ENCODE measurements at regions not wholly inside any gene's neighbourhood (a gene's known extent, or its start where the extent isn't known, plus 50 kb on each side); places are given as distances from the start of the nearest gene placed in this dataset.
A peak's percentile ranks its signal among the peaks of the same experiment; 100 is the strongest.

- no peaks in the 10 kb centered on the region for H3K36me3 ChIP-seq (ENCODE audit: insufficient read depth, low read length)
- H3K27ac ChIP-seq (ENCODE audit: low read depth, low read length): no peak overlapping the region
- H3K4me3 ChIP-seq (ENCODE audit: low read depth in 1 of 2, low read length in 2 of 2): no peak overlapping the region
- no peaks in the 10 kb centered on the region for H3K9me3 ChIP-seq (ENCODE audit: low read length)
- no peak overlapping the region for H3K9ac ChIP-seq (ENCODE audit: low read length)
- H3K4me1 ChIP-seq (ENCODE audit: insufficient read depth, low read length): peaks cover 11% of the 10 kb centered on the region
- no peaks in the 10 kb centered on the region for H3K27me3 ChIP-seq (ENCODE audit: control insufficient read depth in 1 of 2, insufficient read depth in 2 of 2, low read length in 2 of 2)
These were observed 302.5 kb downstream of the BMPER start for GRCh38 chr7:34207810-34208209.

- Histone ChIP-seq H3K4me3 (ENCODE audit: low read depth in 1 of 2, low read length in 2 of 2) (no peak overlapping the region), H3K4me1 (ENCODE audit: insufficient read depth, low read length) (peaks cover 11% of the 10 kb centered on the region), H3K36me3 (ENCODE audit: insufficient read depth, low read length) (no peaks in the 10 kb centered on the region), H3K9ac (ENCODE audit: low read length) (no peak overlapping the region), H3K27me3 (ENCODE audit: control insufficient read depth in 1 of 2, insufficient read depth in 2 of 2, low read length in 2 of 2) (no peaks in the 10 kb centered on the region), H3K9me3 (ENCODE audit: low read length) (no peaks in the 10 kb centered on the region), H3K27ac (ENCODE audit: low read depth, low read length) (peak overlapping the region; percentile 17)
These were observed 303.7 kb downstream of the BMPER start for GRCh38 chr7:34208878-34209621.

- peaks cover 11% of the 10 kb centered on the region for H3K4me1 ChIP-seq (ENCODE audit: insufficient read depth, low read length)
- H3K9ac ChIP-seq (ENCODE audit: low read length): no peak overlapping the region
- no peaks in the 10 kb centered on the region for H3K27me3 ChIP-seq (ENCODE audit: control insufficient read depth in 1 of 2, insufficient read depth in 2 of 2, low read length in 2 of 2)
- H3K27ac ChIP-seq (ENCODE audit: low read depth, low read length): no peak overlapping the region
- no peaks in the 10 kb centered on the region for H3K9me3 ChIP-seq (ENCODE audit: low read length)
- H3K36me3 ChIP-seq (ENCODE audit: insufficient read depth, low read length): no peaks in the 10 kb centered on the region
- no peak overlapping the region for H3K4me3 ChIP-seq (ENCODE audit: low read depth in 1 of 2, low read length in 2 of 2)
These were observed 305.7 kb downstream of the BMPER start for GRCh38 chr7:34211018-34211417.

GRCh38 chr7:34217972-34218371 is 312.6 kb downstream of the BMPER start:
- Histone ChIP-seq H3K4me1 (ENCODE audit: insufficient read depth, low read length) (no peaks in the 10 kb centered on the region), H3K9me3 (ENCODE audit: low read length) (no peaks in the 10 kb centered on the region), H3K27ac (ENCODE audit: low read depth, low read length) (no peak overlapping the region), H3K36me3 (ENCODE audit: insufficient read depth, low read length) (no peaks in the 10 kb centered on the region), H3K4me3 (ENCODE audit: low read depth in 1 of 2, low read length in 2 of 2) (no peak overlapping the region), H3K27me3 (ENCODE audit: control insufficient read depth in 1 of 2, insufficient read depth in 2 of 2, low read length in 2 of 2) (no peaks in the 10 kb centered on the region), H3K9ac (ENCODE audit: low read length) (no peak overlapping the region)

- Histone ChIP-seq H3K36me3 (ENCODE audit: insufficient read depth, low read length) (no peaks in the 10 kb centered on the region), H3K4me3 (ENCODE audit: low read depth in 1 of 2, low read length in 2 of 2) (no peak overlapping the region), H3K27me3 (ENCODE audit: control insufficient read depth in 1 of 2, insufficient read depth in 2 of 2, low read length in 2 of 2) (no peaks in the 10 kb centered on the region), H3K9me3 (ENCODE audit: low read length) (no peaks in the 10 kb centered on the region), H3K27ac (ENCODE audit: low read depth, low read length) (no peak overlapping the region), H3K4me1 (ENCODE audit: insufficient read depth, low read length) (no peaks in the 10 kb centered on the region), H3K9ac (ENCODE audit: low read length) (no peak overlapping the region)
These were observed 313.9 kb downstream of the BMPER start for GRCh38 chr7:34219153-34219718.

- no peak overlapping the region for H3K9ac ChIP-seq (ENCODE audit: low read length)
- no peaks in the 10 kb centered on the region for H3K9me3 ChIP-seq (ENCODE audit: low read length)
- H3K4me1 ChIP-seq (ENCODE audit: insufficient read depth, low read length): no peaks in the 10 kb centered on the region
- no peaks in the 10 kb centered on the region for H3K36me3 ChIP-seq (ENCODE audit: insufficient read depth, low read length)
- no peaks in the 10 kb centered on the region for H3K27me3 ChIP-seq (ENCODE audit: control insufficient read depth in 1 of 2, insufficient read depth in 2 of 2, low read length in 2 of 2)
- no peak overlapping the region for H3K27ac ChIP-seq (ENCODE audit: low read depth, low read length)
- H3K4me3 ChIP-seq (ENCODE audit: low read depth in 1 of 2, low read length in 2 of 2): no peak overlapping the region
These were observed 315.3 kb downstream of the BMPER start for GRCh38 chr7:34220506-34221185.

GRCh38 chr7:34222316-34222715 is 317.0 kb downstream of the BMPER start:
- Histone ChIP-seq H3K36me3 (ENCODE audit: insufficient read depth, low read length) (no peaks in the 10 kb centered on the region), H3K9ac (ENCODE audit: low read length) (no peak overlapping the region), H3K27ac (ENCODE audit: low read depth, low read length) (no peak overlapping the region), H3K9me3 (ENCODE audit: low read length) (no peaks in the 10 kb centered on the region), H3K27me3 (ENCODE audit: control insufficient read depth in 1 of 2, insufficient read depth in 2 of 2, low read length in 2 of 2) (no peaks in the 10 kb centered on the region), H3K4me1 (ENCODE audit: insufficient read depth, low read length) (no peaks in the 10 kb centered on the region), H3K4me3 (ENCODE audit: low read depth in 1 of 2, low read length in 2 of 2) (no peak overlapping the region)

- no peaks in the 10 kb centered on the region for H3K36me3 ChIP-seq (ENCODE audit: insufficient read depth, low read length)
- H3K4me3 ChIP-seq (ENCODE audit: low read depth in 1 of 2, low read length in 2 of 2): no peak overlapping the region
- no peak overlapping the region for H3K27ac ChIP-seq (ENCODE audit: low read depth, low read length)
- no peaks in the 10 kb centered on the region for H3K4me1 ChIP-seq (ENCODE audit: insufficient read depth, low read length)
- H3K9ac ChIP-seq (ENCODE audit: low read length): no peak overlapping the region
- H3K9me3 ChIP-seq (ENCODE audit: low read length): no peaks in the 10 kb centered on the region
- no peaks in the 10 kb centered on the region for H3K27me3 ChIP-seq (ENCODE audit: control insufficient read depth in 1 of 2, insufficient read depth in 2 of 2, low read length in 2 of 2)
These were observed 317.4 kb downstream of the BMPER start for GRCh38 chr7:34222722-34223121.

GRCh38 chr7:34224281-34224680 is 318.9 kb downstream of the BMPER start:
- no peaks in the 10 kb centered on the region for H3K27me3 ChIP-seq (ENCODE audit: control insufficient read depth in 1 of 2, insufficient read depth in 2 of 2, low read length in 2 of 2)
- no peaks in the 10 kb centered on the region for H3K36me3 ChIP-seq (ENCODE audit: insufficient read depth, low read length)
- H3K27ac ChIP-seq (ENCODE audit: low read depth, low read length): no peak overlapping the region
- H3K9me3 ChIP-seq (ENCODE audit: low read length): no peaks in the 10 kb centered on the region
- H3K4me1 ChIP-seq (ENCODE audit: insufficient read depth, low read length): no peaks in the 10 kb centered on the region
- H3K9ac ChIP-seq (ENCODE audit: low read length): no peak overlapping the region
- no peak overlapping the region for H3K4me3 ChIP-seq (ENCODE audit: low read depth in 1 of 2, low read length in 2 of 2)

- Histone ChIP-seq H3K4me3 (ENCODE audit: low read depth in 1 of 2, low read length in 2 of 2) (no peak overlapping the region), H3K9ac (ENCODE audit: low read length) (no peak overlapping the region), H3K27ac (ENCODE audit: low read depth, low read length) (no peak overlapping the region), H3K36me3 (ENCODE audit: insufficient read depth, low read length) (no peaks in the 10 kb centered on the region), H3K27me3 (ENCODE audit: control insufficient read depth in 1 of 2, insufficient read depth in 2 of 2, low read length in 2 of 2) (no peaks in the 10 kb centered on the region), H3K9me3 (ENCODE audit: low read length) (no peaks in the 10 kb centered on the region), H3K4me1 (ENCODE audit: insufficient read depth, low read length) (no peaks in the 10 kb centered on the region)
These were observed 319.9 kb downstream of the BMPER start for GRCh38 chr7:34225193-34225592.

- no peaks in the 10 kb centered on the region for H3K36me3 ChIP-seq (ENCODE audit: insufficient read depth, low read length)
- H3K9me3 ChIP-seq (ENCODE audit: low read length): no peaks in the 10 kb centered on the region
- no peak overlapping the region for H3K9ac ChIP-seq (ENCODE audit: low read length)
- H3K27ac ChIP-seq (ENCODE audit: low read depth, low read length): no peak overlapping the region
- H3K4me3 ChIP-seq (ENCODE audit: low read depth in 1 of 2, low read length in 2 of 2): no peak overlapping the region
- no peaks in the 10 kb centered on the region for H3K27me3 ChIP-seq (ENCODE audit: control insufficient read depth in 1 of 2, insufficient read depth in 2 of 2, low read length in 2 of 2)
- no peaks in the 10 kb centered on the region for H3K4me1 ChIP-seq (ENCODE audit: insufficient read depth, low read length)
These were observed 322.2 kb downstream of the BMPER start for GRCh38 chr7:34227525-34227924.
